ENCODE measurements at regions not wholly inside any gene's neighbourhood (a gene's known extent, or its start where the extent isn't known, plus 50 kb on each side); places are given as distances from the start of the nearest gene placed in this dataset.

- no peak for DNase-seq (ENCODE audit: low spot score)
- in situ Hi-C loops (cut with MboI; ENCODE audit: low pct_unique_long_range_greater_than_20kb, low sequenced_read_pairs, unreplicated experiment) = no loop called here
- TF ChIP-seq CTCF (IDR thresholded peaks at IDR 0.05; ENCODE audit: extremely low read depth, insufficient read depth, missing control alignments) = no peak
Observed at GRCh38 chr13:64959276-64959675, 2270.9 kb downstream of the PCDH9 start.

GRCh38 chr13:64958106-64958505 lies 2272.0 kb downstream of the PCDH9 start:
- no peak for DNase-seq (ENCODE audit: low spot score)
- no peak for TF ChIP-seq CTCF (IDR thresholded peaks at IDR 0.05; ENCODE audit: extremely low read depth, insufficient read depth, missing control alignments)
- in situ Hi-C loops (cut with MboI; ENCODE audit: low pct_unique_long_range_greater_than_20kb, low sequenced_read_pairs, unreplicated experiment) = no loop called here

- DNase-seq (ENCODE audit: low spot score) = no peak
- TF ChIP-seq CTCF (IDR thresholded peaks at IDR 0.05; ENCODE audit: extremely low read depth, insufficient read depth, missing control alignments) = no peak
- in situ Hi-C loops (cut with MboI; ENCODE audit: low pct_unique_long_range_greater_than_20kb, low sequenced_read_pairs, unreplicated experiment) = no loop called here
Observed at GRCh38 chr13:64938660-64939059, 2291.5 kb downstream of the PCDH9 start.

- in situ Hi-C loops (cut with MboI; ENCODE audit: low pct_unique_long_range_greater_than_20kb, low sequenced_read_pairs, unreplicated experiment) = no loop called here
Observed at GRCh38 chr13:64937302-64937701, 2292.8 kb downstream of the PCDH9 start.

GRCh38 chr13:64936879-64937278 lies 2293.3 kb downstream of the PCDH9 start:
- DNase-seq (ENCODE audit: low spot score) = no peak
- in situ Hi-C loops (cut with MboI; ENCODE audit: low pct_unique_long_range_greater_than_20kb, low sequenced_read_pairs, unreplicated experiment) = no loop called here
- TF ChIP-seq CTCF (IDR thresholded peaks at IDR 0.05; ENCODE audit: extremely low read depth, insufficient read depth, missing control alignments) = no peak

More at GRCh38 chr13:64937302-64937701, 2292.8 kb downstream of the PCDH9 start:
- TF ChIP-seq CTCF (IDR thresholded peaks at IDR 0.05; ENCODE audit: extremely low read depth, insufficient read depth, missing control alignments) = no peak
- DNase-seq (ENCODE audit: low spot score) = no peak

GRCh38 chr13:64935441-64935840 lies 2294.7 kb downstream of the PCDH9 start:
- TF ChIP-seq CTCF (IDR thresholded peaks at IDR 0.05; ENCODE audit: extremely low read depth, insufficient read depth, missing control alignments) = no peak
- in situ Hi-C loops (cut with MboI; ENCODE audit: low pct_unique_long_range_greater_than_20kb, low sequenced_read_pairs, unreplicated experiment) = no loop called here
- DNase-seq (ENCODE audit: low spot score) = no peak

Data from GM13977 (cell line).